ENCODE measurements at regions not wholly inside any gene's neighbourhood (a gene's known extent, or its start where the extent isn't known, plus 50 kb on each side); places are given as distances from the start of the nearest gene placed in this dataset.

GRCh38 chr2:145108959-145109710 lies 589.2 kb upstream of the ZEB2 start:
- no peaks in the 10 kb centered on the region for H3K9me3 ChIP-seq
- DNase-seq (no peak), ATAC-seq (no peak)
- intact Hi-C loops (cut with DNase I, micrococcal nuclease) = no loop called here
- H3K4me1 ChIP-seq (ENCODE audit: low read depth) = no peaks in the 10 kb centered on the region
- no peaks in the 10 kb centered on the region for H3K36me3 ChIP-seq (ENCODE audit: low read depth)
- H3K4me3 ChIP-seq = no peak overlapping the region
- TF ChIP-seq, protein P1, sequence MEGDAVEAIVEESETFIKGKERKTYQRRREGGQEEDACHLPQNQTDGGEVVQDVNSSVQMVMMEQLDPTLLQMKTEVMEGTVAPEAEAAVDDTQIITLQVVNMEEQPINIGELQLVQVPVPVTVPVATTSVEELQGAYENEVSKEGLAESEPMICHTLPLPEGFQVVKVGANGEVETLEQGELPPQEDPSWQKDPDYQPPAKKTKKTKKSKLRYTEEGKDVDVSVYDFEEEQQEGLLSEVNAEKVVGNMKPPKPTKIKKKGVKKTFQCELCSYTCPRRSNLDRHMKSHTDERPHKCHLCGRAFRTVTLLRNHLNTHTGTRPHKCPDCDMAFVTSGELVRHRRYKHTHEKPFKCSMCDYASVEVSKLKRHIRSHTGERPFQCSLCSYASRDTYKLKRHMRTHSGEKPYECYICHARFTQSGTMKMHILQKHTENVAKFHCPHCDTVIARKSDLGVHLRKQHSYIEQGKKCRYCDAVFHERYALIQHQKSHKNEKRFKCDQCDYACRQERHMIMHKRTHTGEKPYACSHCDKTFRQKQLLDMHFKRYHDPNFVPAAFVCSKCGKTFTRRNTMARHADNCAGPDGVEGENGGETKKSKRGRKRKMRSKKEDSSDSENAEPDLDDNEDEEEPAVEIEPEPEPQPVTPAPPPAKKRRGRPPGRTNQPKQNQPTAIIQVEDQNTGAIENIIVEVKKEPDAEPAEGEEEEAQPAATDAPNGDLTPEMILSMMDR (IDR thresholded peaks at IDR 0.05) = no peak

- Histone ChIP-seq H3K9me3 (no peaks in the 10 kb centered on the region), H3K36me3 (ENCODE audit: low read depth) (no peaks in the 10 kb centered on the region), H3K4me1 (ENCODE audit: low read depth) (no peaks in the 10 kb centered on the region), H3K4me3 (no peak overlapping the region)
- DNase-seq = no peak
- intact Hi-C loops (cut with DNase I, micrococcal nuclease) = no loop called here
- no peak for ATAC-seq
- TF ChIP-seq, protein P1 (IDR thresholded peaks at IDR 0.05) = no peak
Measured at GRCh38 chr2:145108361-145108778, 588.5 kb upstream of the ZEB2 start.

GRCh38 chr2:145106293-145106692 lies 586.4 kb upstream of the ZEB2 start:
- DNase-seq (no peak), ATAC-seq (no peak)
- no peaks in the 10 kb centered on the region for H3K36me3 ChIP-seq (ENCODE audit: low read depth)
- no peaks in the 10 kb centered on the region for H3K4me1 ChIP-seq (ENCODE audit: low read depth)
- no peak overlapping the region for H3K4me3 ChIP-seq
- no peaks in the 10 kb centered on the region for H3K9me3 ChIP-seq
- TF ChIP-seq, protein P1 (IDR thresholded peaks at IDR 0.05) = no peak
- intact Hi-C loops (cut with DNase I, micrococcal nuclease) = no loop called here

DNA sequence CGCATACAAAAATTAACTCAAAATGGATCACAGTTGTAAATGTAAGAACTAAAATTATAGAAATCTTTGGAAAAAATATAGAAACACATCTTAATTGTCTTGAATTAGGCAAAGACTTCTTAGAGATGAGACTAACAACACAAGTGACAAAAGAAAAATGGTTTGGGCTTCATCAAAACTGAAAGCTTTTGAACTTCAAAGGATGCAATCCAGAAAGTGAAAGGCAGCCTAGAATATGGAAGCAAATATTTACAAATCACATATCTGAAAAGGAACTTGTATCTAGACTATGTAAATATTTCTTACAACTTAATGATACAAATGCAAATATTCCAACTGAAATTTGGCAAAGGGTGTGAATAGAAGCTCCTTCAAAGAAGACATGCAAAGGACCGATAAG lies 582.8 kb upstream of the ZEB2 start:
- Histone ChIP-seq H3K9me3 (no peaks in the 10 kb centered on the region), H3K4me3 (no peak overlapping the region), H3K4me1 (ENCODE audit: low read depth) (no peaks in the 10 kb centered on the region), H3K36me3 (ENCODE audit: low read depth) (no peaks in the 10 kb centered on the region)
- TF ChIP-seq, protein P1 (IDR thresholded peaks at IDR 0.05) = no peak
- intact Hi-C loops (cut with DNase I, micrococcal nuclease) = no loop called here
- DNase-seq (no peak), ATAC-seq (no peak)

GRCh38 chr2:145100301-145100700 lies 580.4 kb upstream of the ZEB2 start:
- ATAC-seq (no peak), DNase-seq (no peak)
- no peak overlapping the region for H3K4me3 ChIP-seq
- H3K36me3 ChIP-seq (ENCODE audit: low read depth) = no peaks in the 10 kb centered on the region
- intact Hi-C loops (cut with DNase I, micrococcal nuclease) = no loop called here
- no peaks in the 10 kb centered on the region for H3K9me3 ChIP-seq
- TF ChIP-seq, protein P1 (IDR thresholded peaks at IDR 0.05) = no peak
- no peaks in the 10 kb centered on the region for H3K4me1 ChIP-seq (ENCODE audit: low read depth)

Data from mucosa of descending colon (tissue), 3 donors.